ENCODE measurements at regions not wholly inside any gene's neighbourhood (a gene's known extent, or its start where the extent isn't known, plus 50 kb on each side); places are given as distances from the start of the nearest gene placed in this dataset.

GRCh38 chrX:39736216-39737211 is 361.2 kb downstream of the BCOR start:
- DNase-seq (ENCODE audit: low read depth) = no peak

- no peak for DNase-seq (ENCODE audit: low read depth)
Observed at GRCh38 chrX:39739585-39739984, 358.2 kb downstream of the BCOR start.

DNA sequence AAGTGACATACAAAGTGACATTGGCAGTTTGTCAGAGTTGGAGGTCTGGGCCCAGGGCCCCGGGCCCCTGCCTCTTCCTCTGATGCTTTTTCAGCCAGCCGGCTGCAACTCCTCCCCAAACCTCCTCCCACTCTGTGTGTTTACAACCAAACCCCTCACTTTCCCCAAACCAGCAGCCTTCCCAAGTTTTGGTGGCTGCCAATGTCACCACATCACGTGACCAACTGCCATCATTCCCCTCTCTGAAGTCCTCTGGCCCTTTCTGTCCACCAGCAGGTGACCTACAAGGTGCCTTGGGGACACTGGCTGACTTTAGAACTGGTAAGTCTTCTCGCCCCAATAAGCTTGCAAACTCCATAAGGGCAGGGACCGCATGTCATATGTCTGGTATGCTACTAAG is 357.7 kb downstream of the BCOR start:
- no peak for DNase-seq (ENCODE audit: low read depth)

DNA sequence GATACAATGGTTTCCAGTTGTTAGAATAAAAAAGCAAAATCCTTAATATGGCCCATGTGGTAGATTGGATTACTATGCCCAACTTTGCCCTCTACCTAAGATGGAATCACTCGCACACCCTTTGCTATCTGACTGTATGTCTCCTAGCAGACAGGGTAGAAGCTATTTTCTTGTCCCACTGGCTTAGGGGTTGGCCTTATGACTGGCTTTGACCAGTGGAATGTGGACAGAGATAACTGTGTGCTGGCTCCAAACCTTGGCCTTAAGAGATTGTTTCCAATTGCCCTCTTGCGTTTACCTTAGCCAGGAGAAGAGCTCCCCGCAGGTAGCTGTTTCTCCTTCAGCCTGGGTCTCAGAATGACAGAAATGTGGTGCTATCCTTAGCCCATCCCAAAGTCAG is 355.9 kb downstream of the BCOR start:
- no peak for DNase-seq (ENCODE audit: low read depth)

- no peak for DNase-seq (ENCODE audit: low read depth)
Observed at GRCh38 chrX:39745818-39746217, 351.9 kb downstream of the BCOR start.

DNA sequence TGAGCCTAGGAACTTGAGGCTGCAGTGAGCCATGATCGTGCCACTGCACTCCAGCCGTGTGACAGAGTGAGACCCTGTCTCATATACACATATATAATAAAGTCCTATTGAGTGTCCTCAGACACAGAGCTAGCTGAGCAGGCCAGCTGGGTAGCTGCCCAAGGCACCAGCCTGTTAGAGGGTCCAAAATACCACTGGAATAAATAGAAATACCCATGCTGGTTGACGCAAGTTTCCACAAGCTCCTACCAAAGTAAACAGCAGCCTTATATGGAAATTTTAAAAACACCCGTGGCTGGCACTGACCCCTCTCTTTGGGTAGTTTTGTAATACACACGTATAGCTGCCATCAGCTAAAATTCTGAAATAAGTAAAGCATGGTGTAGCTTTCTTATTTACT is 348.6 kb downstream of the BCOR start:
- DNase-seq (ENCODE audit: low read depth) = no peak

DNA sequence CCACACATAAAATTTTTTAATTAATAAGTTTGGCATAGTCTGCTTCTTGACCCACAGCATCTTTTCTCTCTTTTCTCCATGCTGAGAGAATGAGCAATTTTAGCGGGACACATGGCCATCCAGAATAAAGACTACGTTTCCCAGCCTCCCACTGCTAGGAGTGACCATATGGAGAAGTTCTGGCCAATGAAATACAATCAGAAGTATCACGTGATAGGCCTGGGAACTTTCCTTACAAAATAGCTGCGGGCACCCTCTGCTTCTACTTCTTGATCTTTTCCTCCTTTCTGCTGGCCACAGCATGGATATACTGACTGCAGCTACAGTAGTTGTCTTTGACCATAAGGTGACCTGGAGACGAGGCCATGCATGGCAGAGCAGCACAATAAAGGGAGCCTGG is 348.0 kb downstream of the BCOR start:
- DNase-seq (ENCODE audit: low read depth) = no peak

- no peak for DNase-seq (ENCODE audit: low read depth)
Observed at GRCh38 chrX:39750256-39750790, 347.4 kb downstream of the BCOR start.

DNA sequence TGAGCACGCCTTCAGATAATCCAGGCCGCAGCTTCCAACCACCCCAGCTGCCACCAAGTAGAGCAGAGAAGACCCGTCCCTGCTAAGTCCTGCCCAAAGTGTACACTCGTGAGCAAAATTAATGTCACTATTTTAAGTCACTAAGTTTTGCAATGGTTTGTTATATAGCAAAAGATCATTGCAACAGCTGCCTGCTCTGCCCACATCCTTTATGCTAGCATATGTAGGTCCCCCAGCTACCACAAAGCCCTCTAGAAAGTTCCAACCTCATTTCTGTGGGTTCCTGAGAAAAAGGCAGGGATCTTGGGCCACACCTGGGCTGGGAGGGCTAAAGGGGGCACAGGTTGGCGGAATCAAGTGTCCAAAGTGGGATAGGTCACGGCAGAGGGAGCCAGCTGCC is 346.9 kb downstream of the BCOR start:
- DNase-seq (ENCODE audit: low read depth) = no peak

DNA sequence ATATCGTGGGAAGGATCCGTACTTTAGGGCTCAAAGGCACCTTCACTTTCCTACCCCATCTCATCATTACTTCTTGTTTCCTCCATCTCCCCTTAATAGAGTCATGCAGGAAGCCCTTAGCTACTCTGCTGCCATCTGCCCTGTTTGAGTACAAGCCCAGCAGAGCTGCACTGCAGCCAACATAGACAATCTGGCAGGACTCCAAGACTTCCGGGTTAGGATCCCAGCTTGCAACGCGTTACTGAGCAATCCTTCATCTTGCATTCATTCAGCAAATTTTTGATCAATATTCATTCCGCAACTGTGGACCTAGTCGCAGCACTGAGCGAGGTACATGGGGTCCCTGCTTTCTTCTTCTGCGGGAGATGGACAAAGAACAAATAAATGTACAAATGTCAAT is 344.9 kb downstream of the BCOR start:
- no peak for DNase-seq (ENCODE audit: low read depth)

GRCh38 chrX:39753293-39753996 is 344.3 kb downstream of the BCOR start:
- no peak for DNase-seq (ENCODE audit: low read depth)

DNA sequence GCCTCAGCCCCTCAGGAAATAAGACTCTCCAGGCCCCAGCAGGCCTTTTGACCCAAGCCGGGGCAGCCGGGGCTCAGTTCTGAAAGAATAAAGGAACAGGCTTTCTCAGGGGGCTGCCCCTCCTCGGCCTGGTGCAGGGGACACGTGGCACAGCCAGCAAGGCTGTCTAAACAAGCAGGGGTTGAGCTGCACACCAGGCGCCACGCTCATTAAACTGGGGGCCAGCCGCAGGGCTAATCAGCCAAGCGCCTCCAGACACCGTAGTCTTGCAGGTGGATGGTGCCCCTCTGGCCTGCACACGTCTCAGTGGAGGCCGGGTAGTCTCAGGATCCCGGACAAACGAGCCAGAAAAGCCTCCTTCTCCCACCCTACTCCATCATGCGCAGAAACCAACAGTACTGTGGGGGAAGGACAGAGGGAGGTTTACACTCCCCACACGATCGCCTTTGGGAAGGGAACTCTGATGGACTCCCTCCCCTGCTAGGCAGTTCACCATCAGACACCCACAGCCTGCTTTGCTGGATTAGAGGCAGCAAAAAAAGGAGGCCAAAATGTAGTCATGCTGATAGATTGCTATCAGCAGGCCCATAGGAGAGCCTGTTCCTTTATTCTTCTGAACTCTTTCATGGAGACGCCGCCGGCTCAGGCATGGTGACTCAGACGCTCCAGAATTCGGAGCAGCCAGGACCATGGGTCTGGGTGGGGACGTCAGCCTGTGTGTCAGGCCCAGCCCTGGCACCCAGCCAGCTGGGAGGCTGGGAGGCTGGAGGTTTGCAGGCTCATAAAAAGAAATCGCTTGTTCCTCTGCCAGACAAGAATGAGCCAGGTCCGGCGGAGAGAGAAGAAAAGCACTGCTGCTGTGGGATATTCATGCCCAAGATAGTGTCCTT is 342.4 kb downstream of the BCOR start:
- no peak for DNase-seq (ENCODE audit: low read depth)

DNA sequence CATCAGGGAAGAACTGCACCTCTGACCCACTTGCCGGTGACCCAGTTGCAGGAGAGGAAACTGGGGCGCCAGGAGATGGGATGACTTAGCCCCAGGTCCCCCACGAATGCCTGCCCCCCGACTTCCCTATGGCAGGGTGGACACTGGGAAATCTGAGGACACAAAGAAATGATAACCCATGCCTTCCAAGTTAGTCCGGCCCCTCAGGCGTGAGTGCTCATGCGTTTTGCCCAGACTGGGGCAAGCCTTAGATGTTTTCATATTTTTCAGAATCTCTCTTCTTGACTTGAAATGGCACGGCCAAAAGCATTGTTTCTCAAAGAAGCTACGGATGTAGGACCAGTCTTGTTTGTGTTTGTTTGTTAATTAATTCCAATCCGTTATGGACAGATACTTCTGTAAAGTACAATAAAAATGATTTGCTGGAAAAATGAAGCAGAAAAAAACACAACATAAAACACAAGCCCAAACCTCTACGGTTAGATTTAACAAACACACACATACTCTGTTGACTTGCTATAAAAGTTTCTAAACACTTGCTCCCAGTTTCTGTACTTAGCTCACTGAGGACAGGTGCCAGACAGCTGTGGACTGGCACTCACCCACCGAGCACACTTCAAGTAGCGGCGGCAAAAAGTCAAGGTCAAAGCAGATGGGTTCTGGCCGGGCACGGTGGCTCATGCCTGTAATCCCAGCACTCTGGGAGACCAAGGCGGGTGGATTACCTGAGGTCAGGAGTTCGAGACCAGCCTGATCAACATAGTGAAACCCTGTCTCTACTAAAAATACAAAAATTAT is 341.5 kb downstream of the BCOR start:
- no peak for DNase-seq (ENCODE audit: low read depth)

GRCh38 chrX:39757971-39758370 is 339.8 kb downstream of the BCOR start:
- DNase-seq (ENCODE audit: low read depth) = no peak

DNA sequence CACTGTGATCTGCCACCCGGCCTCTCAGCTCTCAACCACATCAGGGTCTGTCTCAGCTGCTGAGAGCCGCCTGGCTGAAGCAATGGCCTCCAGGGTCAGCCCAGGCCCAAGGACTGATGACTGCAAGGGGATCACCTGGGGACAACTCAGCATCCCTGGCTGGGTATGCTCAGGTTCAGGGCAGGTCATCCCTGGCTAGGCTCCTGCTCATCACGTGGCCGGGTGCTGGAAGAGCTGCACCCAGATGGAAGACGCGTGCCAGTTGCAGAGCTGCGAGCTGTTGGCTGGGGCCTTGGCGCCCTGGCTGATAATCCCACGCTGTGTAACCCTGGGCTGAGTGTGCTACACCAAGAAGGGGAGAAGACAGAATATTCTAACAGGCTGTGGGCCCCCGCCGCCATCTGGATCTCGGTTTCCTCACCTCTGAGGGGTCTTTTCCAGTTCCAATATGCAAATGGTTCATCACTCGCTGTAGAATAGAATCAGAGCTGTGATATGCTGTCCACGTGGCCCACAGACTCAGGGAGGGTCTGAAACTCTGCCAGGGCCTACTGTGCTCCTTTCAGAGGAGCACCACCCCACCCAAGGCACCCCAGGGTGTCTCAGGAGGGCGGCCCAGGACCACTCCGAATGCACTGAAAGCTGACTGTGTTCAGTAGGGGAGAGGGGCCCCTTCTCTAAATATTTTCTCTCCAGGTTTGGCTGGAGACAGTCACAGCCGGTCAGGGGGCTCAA is 338.8 kb downstream of the BCOR start:
- no peak for DNase-seq (ENCODE audit: low read depth)

GRCh38 chrX:39759526-39760224 is 338.1 kb downstream of the BCOR start:
- DNase-seq (ENCODE audit: low read depth) = no peak

DNA sequence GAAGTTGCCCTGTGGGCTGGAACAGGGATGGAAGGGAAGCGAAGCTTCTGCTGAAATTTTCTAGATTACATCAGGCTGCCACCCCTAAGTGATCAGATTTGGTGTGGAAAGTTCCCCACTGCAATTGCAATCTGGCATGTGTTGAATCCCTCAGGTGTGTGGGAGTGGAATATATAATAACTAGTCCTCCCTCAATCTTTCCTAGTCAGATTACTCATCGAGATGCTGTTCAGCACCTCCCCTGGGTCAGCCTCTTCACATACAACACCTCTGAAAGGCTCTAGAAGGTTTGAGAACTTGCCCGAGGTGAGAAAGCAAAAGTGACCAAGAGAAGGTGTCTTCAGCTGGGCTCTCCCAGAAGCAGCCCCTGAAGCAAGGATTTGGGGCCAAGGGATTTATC is 336.8 kb downstream of the BCOR start:
- no peak for DNase-seq (ENCODE audit: low read depth)

GRCh38 chrX:39762266-39762841 is 335.4 kb downstream of the BCOR start:
- no peak for DNase-seq (ENCODE audit: low read depth)

- DNase-seq (ENCODE audit: low read depth) = no peak
Observed at GRCh38 chrX:39764441-39764914, 333.3 kb downstream of the BCOR start.

Data from T follicular helper cell (primary cell).